ENCODE measurements at regions not wholly inside any gene's neighbourhood (a gene's known extent, or its start where the extent isn't known, plus 50 kb on each side); places are given as distances from the start of the nearest gene placed in this dataset.

DNA sequence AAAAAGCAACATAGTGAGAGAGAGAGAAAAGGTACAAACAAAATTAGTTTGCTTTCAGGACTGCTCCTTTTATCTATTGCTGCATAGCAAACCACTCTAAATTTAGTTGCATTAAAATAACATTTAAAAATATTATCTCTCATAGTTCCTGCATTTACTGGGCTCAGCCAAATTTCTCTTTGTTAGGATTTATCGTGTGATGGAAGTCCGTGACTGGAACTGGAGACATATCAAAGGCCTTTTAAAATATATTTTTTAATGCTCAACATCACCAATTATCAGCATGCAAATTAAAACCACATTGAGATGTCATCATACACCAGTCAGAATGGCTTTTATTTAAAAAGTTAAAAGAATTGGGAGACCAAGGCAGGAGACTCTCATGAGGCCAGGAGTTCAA lies 107.6 kb upstream of the SYT1 start:
- TF ChIP-seq, protein P1, sequence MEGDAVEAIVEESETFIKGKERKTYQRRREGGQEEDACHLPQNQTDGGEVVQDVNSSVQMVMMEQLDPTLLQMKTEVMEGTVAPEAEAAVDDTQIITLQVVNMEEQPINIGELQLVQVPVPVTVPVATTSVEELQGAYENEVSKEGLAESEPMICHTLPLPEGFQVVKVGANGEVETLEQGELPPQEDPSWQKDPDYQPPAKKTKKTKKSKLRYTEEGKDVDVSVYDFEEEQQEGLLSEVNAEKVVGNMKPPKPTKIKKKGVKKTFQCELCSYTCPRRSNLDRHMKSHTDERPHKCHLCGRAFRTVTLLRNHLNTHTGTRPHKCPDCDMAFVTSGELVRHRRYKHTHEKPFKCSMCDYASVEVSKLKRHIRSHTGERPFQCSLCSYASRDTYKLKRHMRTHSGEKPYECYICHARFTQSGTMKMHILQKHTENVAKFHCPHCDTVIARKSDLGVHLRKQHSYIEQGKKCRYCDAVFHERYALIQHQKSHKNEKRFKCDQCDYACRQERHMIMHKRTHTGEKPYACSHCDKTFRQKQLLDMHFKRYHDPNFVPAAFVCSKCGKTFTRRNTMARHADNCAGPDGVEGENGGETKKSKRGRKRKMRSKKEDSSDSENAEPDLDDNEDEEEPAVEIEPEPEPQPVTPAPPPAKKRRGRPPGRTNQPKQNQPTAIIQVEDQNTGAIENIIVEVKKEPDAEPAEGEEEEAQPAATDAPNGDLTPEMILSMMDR (IDR thresholded peaks at IDR 0.05), result no peak
- no peak for TF ChIP-seq POLR2A (IDR thresholded peaks at IDR 0.05)

Data from thyroid gland (tissue), 4 donors.